CD4-positive, alpha-beta memory T cell (primary cell): ENCODE measurements at regions not wholly inside any gene's neighbourhood (a gene's known extent, or its start where the extent isn't known, plus 50 kb on each side); places are given as distances from the start of the nearest gene placed in this dataset.
"Not testable (repeated sequence)": the region's sequence is repeated elsewhere in the genome, so short reads cannot be mapped to it uniquely, and the experiment has no call there.

Experiments used
- CTCF ChIA-PET: fragments of 350-600 bp; sonication (Branson Sonifier 250); formaldehyde crosslinking; loops from one replicate; lab custom pipeline; 2021; ENCODE audit warnings: inconsistent platforms; ENCODE audit not compliant: partially characterized antibody; lab: Charles Lee
- POLR2A ChIA-PET: fragments of 350-600 bp; sonication (Branson Sonifier 250); formaldehyde crosslinking; loops from one replicate; lab custom pipeline; 2021; ENCODE audit not compliant: partially characterized antibody; lab: Charles Lee
- DNase-seq, 5 donors: peaks; one replicate each; pipeline versions ENCODE4 v3.0.0 to v3.0.0-alpha.2; 2020 to 2022; ENCODE audit warnings: mixed read lengths in 1 of 5
- H3K27ac ChIP-seq: one replicate; pipeline ENCODE4 v1.7.0; 2013; ENCODE audit warnings: low read depth, low read length
- H3K27me3 ChIP-seq: 2 replicates; pipeline ENCODE4 v1.7.0; 2013; ENCODE audit warnings: mild to moderate bottlenecking, low read length, moderate library complexity; ENCODE audit not compliant: insufficient read depth
- H3K36me3 ChIP-seq: 2 replicates; pipeline ENCODE4 v1.7.0; 2013; ENCODE audit warnings: mild to moderate bottlenecking, low read length, moderate library complexity; ENCODE audit not compliant: insufficient read depth
- H3K4me1 ChIP-seq: 2 replicates; pipeline ENCODE4 v1.7.0; 2013; ENCODE audit warnings: mild to moderate bottlenecking, low read length, moderate library complexity; ENCODE audit not compliant: insufficient read depth
- H3K4me3 ChIP-seq, 2 donors: one replicate each; pipeline ENCODE4 v1.7.0; 2013; ENCODE audit warnings: low read length in 2 of 2, mild to moderate bottlenecking in 1 of 2
- H3K9me3 ChIP-seq, 2 donors: one replicate each; pipeline ENCODE4 v1.7.0; 2013; ENCODE audit warnings: low read length in 2 of 2, control low read depth in 1 of 2; ENCODE audit not compliant: control insufficient read depth in 1 of 2
- H3K27ac Mint-ChIP-seq, 7 donors: one replicate each; pipeline ENCODE4 v1.8.0; 2020 to 2021; ENCODE audit warnings: mixed read lengths in 7 of 7, mild to moderate bottlenecking in 6 of 7, inconsistent platforms in 3 of 7, moderate library complexity in 3 of 7
- H3K27me3 Mint-ChIP-seq, 2 donors: one replicate each; pipeline ENCODE4 v1.8.0; 2020 to 2021; ENCODE audit warnings: mixed read lengths in 2 of 2
- H3K36me3 Mint-ChIP-seq, 2 donors: one replicate each; pipeline ENCODE4 v1.8.0; 2020 to 2021; ENCODE audit warnings: mixed read lengths in 2 of 2, inconsistent platforms in 1 of 2, mild to moderate bottlenecking in 1 of 2
- H3K4me1 Mint-ChIP-seq, 4 donors: one replicate each; pipeline ENCODE4 v1.8.0; 2020 to 2021; ENCODE audit warnings: mixed read lengths in 4 of 4, mild to moderate bottlenecking in 1 of 4
- H3K4me3 Mint-ChIP-seq, 8 donors: one replicate each; pipeline ENCODE4 v1.8.0; 2020 to 2021; ENCODE audit warnings: mixed read lengths in 8 of 8, mild to moderate bottlenecking in 7 of 8, moderate library complexity in 6 of 8, inconsistent platforms in 3 of 8
- H3K9me3 Mint-ChIP-seq, 8 donors: one replicate each; pipeline ENCODE4 v1.8.0; 2020 to 2021; ENCODE audit warnings: mixed read lengths in 8 of 8, mild to moderate bottlenecking in 5 of 8, inconsistent platforms in 3 of 8, moderate library complexity in 1 of 8
- intact Hi-C: fragments of 100-400 bp; cut with micrococcal nuclease; formaldehyde crosslinking; loops from one replicate; pipeline ENCODE4 v1.15.1; 2023

DNA sequence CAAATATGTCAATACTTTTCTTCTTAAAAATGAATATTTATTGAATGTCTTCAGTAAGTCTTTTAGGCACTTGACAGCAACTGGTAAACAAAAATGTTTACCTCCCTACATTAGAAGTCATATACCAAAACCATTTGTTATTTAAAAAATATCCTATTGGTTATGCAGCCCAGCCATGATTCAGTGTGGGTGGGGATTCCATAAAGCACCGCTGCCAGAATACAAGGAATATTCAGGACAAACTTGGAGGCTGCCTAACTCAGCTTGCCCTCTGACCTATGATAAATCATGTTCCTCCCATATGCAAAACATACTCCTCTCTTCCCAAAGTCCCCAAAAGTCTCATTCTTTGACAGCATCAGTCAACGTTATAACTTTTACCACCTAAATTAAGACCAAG is 486.8 kb upstream of the IRAK1BP1 start:
- H3K4me1 ChIP-seq, result no peaks in the 10 kb centered on the region
- no peaks in the 10 kb centered on the region for H3K36me3 Mint-ChIP-seq
- no peak overlapping the region for H3K27ac ChIP-seq
- no peak overlapping the region for H3K4me3 ChIP-seq
- intact Hi-C loops, result no loop called here
- H3K27me3 ChIP-seq, result no peaks in the 10 kb centered on the region
- H3K36me3 ChIP-seq, result no peaks in the 10 kb centered on the region
- H3K4me1 Mint-ChIP-seq, result no peaks in the 10 kb centered on the region
- DNase-seq, result no peak
- H3K9me3 ChIP-seq, result no peaks in the 10 kb centered on the region
- H3K27ac Mint-ChIP-seq, result no peak overlapping the region
- H3K27me3 Mint-ChIP-seq, result no peaks in the 10 kb centered on the region
- CTCF ChIA-PET, result no interaction called here
- peaks cover 4 to 18% (median 10%) of the 10 kb centered on the region in 8 donors for H3K9me3 Mint-ChIP-seq
- H3K4me3 Mint-ChIP-seq, result no peak overlapping the region
- POLR2A ChIA-PET, result no interaction called here

DNA sequence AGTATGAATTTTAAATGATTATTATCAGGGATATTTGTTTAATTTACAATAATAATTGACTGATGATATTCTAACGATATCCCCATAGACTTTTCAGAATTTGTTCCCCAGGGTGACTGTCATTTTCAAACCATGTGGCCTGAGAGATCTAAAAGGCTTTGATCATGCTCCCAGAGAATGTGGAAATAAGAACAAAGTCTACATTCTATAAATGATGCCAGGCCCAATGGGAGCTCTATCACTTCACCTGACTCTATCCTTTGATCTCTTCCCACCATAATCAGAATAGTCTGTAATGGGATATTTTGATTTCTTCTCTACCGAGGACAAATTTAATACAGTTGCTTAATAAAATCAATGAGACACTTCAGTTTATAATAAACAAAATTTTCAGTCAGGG is 483.4 kb upstream of the IRAK1BP1 start:
- ChIA-PET POLR2A (no interaction called here), CTCF (no interaction called here)
- no peaks in the 10 kb centered on the region for H3K27me3 Mint-ChIP-seq
- DNase-seq, result no peak
- no peaks in the 10 kb centered on the region for H3K36me3 Mint-ChIP-seq
- no peak overlapping the region for H3K4me3 Mint-ChIP-seq
- Histone ChIP-seq H3K36me3 (no peaks in the 10 kb centered on the region), H3K4me1 (no peaks in the 10 kb centered on the region), H3K9me3 (no peaks in the 10 kb centered on the region), H3K27me3 (no peaks in the 10 kb centered on the region), H3K4me3 (no peak overlapping the region), H3K27ac (no peak overlapping the region)
- H3K27ac Mint-ChIP-seq, result no peak overlapping the region
- intact Hi-C loops, result no loop called here
- H3K9me3 Mint-ChIP-seq, result peaks cover 2 to 40% (median 20%) of the 10 kb centered on the region in 8 donors
- no peaks in the 10 kb centered on the region for H3K4me1 Mint-ChIP-seq

DNA sequence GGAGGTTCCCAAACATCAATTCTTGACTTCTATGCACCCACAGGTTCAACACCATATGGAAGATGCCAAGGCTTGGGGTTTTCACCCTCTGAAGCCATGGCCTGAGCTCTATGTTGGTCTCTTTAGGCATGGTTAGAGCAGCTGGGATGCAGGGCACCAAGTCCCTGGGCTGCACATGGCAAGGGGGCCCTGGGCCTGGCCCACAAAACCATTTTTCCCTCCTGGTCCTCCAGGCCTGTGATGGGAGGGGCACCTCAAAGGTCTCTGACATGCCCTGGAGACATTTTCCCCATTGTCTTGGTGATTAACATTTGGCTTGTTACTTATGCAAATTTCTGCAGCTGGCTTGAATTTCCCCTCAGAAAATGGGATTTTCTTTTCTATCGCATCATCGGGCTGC is 480.5 kb upstream of the IRAK1BP1 start:
- H3K4me1 Mint-ChIP-seq, POLR2A ChIA-PET, DNase-seq: not testable (repeated sequence)

DNA sequence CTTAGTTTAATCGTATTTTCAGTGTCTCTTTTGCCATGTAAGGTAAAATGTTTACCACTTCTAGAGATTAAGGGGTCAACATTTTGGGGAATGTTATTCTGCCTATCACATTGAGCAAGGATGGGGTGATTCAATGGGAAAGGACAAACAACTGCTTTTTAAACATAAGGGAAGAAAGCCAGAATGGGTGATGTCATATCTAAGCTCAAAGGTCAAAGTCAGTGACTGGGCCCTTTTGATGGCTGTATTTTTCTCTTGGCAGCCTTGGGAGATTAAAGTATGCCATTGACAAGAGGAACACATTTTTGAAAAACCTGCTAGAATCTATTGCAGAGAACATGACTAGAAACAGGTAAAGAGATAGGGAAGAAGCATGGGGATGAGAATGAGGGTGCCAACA is 477.3 kb upstream of the IRAK1BP1 start:
- Histone ChIP-seq H3K9me3 (no peaks in the 10 kb centered on the region), H3K4me3 (no peak overlapping the region), H3K36me3 (no peaks in the 10 kb centered on the region), H3K4me1 (no peaks in the 10 kb centered on the region), H3K27me3 (no peaks in the 10 kb centered on the region), H3K27ac (no peak overlapping the region)
- H3K4me3 Mint-ChIP-seq, result no peak overlapping the region
- H3K27ac Mint-ChIP-seq, result no peak overlapping the region
- no peaks in the 10 kb centered on the region for H3K4me1 Mint-ChIP-seq
- ChIA-PET CTCF (no interaction called here), POLR2A (no interaction called here)
- no peak for DNase-seq
- H3K9me3 Mint-ChIP-seq, result peaks cover 0 to 47% (median 21%) of the 10 kb centered on the region in 8 donors
- no peaks in the 10 kb centered on the region for H3K36me3 Mint-ChIP-seq
- intact Hi-C loops, result no loop called here
- H3K27me3 Mint-ChIP-seq, result no peaks in the 10 kb centered on the region

More for the DNA sequence above, 480.5 kb upstream of the IRAK1BP1 start:
- H3K36me3 ChIP-seq, CTCF ChIA-PET, H3K27me3 Mint-ChIP-seq, H3K36me3 Mint-ChIP-seq, H3K27ac ChIP-seq, H3K27ac Mint-ChIP-seq, H3K4me1 ChIP-seq, H3K4me3 ChIP-seq, H3K27me3 ChIP-seq, H3K9me3 ChIP-seq, intact Hi-C loops: not testable (repeated sequence)
- Mint-ChIP-seq H3K4me3 (peak overlapping the region in 1 of 8 donors; percentile 14), H3K9me3 (peaks cover 0 to 54% (median 22%) of the 10 kb centered on the region in 8 donors)

DNA sequence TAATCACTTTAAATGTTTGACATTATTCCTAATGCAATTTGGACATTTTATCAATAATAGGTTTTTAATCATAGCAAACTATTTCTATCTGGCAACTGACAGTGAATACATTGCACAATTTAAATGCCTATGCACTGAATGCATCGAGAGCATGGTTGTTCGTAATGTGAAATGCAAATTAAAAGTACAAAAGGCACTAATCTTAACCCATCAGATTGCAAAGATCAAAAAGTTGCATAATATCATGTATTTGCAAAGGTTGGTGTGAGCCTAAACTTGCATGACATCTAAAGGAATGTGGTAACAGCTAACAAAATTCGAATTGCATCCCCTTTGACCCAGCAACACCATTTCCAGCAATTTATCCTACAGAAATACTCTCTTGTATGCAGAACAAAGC is 469.9 kb upstream of the IRAK1BP1 start:
- POLR2A ChIA-PET, result no interaction called here

DNA sequence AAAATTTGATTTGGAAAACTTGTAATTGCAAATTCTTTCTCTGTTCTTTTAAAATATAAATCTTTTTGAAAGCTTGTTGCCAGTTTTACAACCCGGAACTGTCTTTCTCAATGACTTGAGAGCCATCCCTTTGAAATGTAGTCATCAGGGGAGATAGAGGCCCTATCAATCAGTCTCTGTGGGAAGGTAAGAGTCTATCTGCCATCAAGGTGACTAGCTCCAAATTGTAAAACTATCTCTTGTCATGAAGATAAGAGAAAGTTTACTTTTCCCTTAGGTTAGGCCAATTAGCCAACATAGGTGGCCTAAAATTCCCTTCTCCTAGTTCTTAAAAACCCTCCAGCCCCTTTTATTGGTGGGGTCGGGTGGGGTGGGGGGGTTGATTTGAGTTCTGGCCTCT is 469.1 kb upstream of the IRAK1BP1 start:
- Mint-ChIP-seq H3K27ac (no peak overlapping the region), H3K9me3 (peaks cover 0 to 8% (median 3%) of the 10 kb centered on the region in 8 donors), H3K27me3 (no peaks in the 10 kb centered on the region), H3K4me1 (no peaks in the 10 kb centered on the region), H3K36me3 (no peaks in the 10 kb centered on the region), H3K4me3 (no peak overlapping the region)
- ChIA-PET CTCF (no interaction called here), POLR2A (no interaction called here)
- intact Hi-C loops, result no loop called here
- Histone ChIP-seq H3K36me3 (no peaks in the 10 kb centered on the region), H3K4me3 (no peak overlapping the region), H3K9me3 (no peaks in the 10 kb centered on the region), H3K27ac (no peak overlapping the region), H3K4me1 (no peaks in the 10 kb centered on the region), H3K27me3 (no peaks in the 10 kb centered on the region)
- DNase-seq, result no peak

More for the DNA sequence above, 469.9 kb upstream of the IRAK1BP1 start:
- H3K27me3 ChIP-seq, result no peaks in the 10 kb centered on the region
- no peak overlapping the region for H3K4me3 Mint-ChIP-seq
- H3K4me1 Mint-ChIP-seq, result no peaks in the 10 kb centered on the region
- H3K4me1 ChIP-seq, result no peaks in the 10 kb centered on the region
- CTCF ChIA-PET, result no interaction called here
- intact Hi-C loops, result no loop called here
- no peaks in the 10 kb centered on the region for H3K9me3 ChIP-seq
- H3K36me3 Mint-ChIP-seq, result no peaks in the 10 kb centered on the region
- peaks cover 0 to 6% (median 3%) of the 10 kb centered on the region in 8 donors for H3K9me3 Mint-ChIP-seq
- H3K36me3 ChIP-seq, result no peaks in the 10 kb centered on the region
- no peak overlapping the region for H3K4me3 ChIP-seq
- no peak overlapping the region for H3K27ac ChIP-seq
- DNase-seq, result no peak
- no peak overlapping the region for H3K27ac Mint-ChIP-seq
- H3K27me3 Mint-ChIP-seq, result no peaks in the 10 kb centered on the region

DNA sequence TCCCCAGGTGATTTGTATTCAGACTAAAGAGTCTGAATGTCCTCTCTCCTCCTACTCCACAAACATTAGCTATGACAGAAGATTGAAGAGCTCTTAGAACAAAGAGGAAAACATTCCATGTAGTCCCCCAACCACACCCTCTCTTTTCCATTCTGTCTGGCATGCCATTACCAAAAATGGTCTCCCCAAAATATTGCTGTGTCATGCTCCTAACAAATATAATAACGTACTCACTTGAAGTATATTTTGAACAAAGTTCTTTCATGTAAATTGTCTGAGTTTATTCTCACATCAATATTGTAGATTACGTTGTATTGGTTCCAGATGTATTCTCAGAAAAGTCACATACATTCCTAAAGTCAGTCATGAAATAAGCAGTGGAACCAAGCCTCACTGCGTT is 467.3 kb upstream of the IRAK1BP1 start:
- Histone ChIP-seq H3K27me3 (no peaks in the 10 kb centered on the region), H3K36me3 (no peaks in the 10 kb centered on the region), H3K4me3 (no peak overlapping the region), H3K9me3 (no peaks in the 10 kb centered on the region), H3K4me1 (no peaks in the 10 kb centered on the region), H3K27ac (no peak overlapping the region)
- H3K27ac Mint-ChIP-seq, result no peak overlapping the region
- no peaks in the 10 kb centered on the region for H3K36me3 Mint-ChIP-seq
- no peak for DNase-seq
- no peaks in the 10 kb centered on the region for H3K4me1 Mint-ChIP-seq
- H3K27me3 Mint-ChIP-seq, result no peaks in the 10 kb centered on the region
- ChIA-PET POLR2A (no interaction called here), CTCF (no interaction called here)
- peaks cover 0 to 10% (median 5%) of the 10 kb centered on the region in 8 donors for H3K9me3 Mint-ChIP-seq
- H3K4me3 Mint-ChIP-seq, result no peak overlapping the region
- intact Hi-C loops, result no loop called here

DNA sequence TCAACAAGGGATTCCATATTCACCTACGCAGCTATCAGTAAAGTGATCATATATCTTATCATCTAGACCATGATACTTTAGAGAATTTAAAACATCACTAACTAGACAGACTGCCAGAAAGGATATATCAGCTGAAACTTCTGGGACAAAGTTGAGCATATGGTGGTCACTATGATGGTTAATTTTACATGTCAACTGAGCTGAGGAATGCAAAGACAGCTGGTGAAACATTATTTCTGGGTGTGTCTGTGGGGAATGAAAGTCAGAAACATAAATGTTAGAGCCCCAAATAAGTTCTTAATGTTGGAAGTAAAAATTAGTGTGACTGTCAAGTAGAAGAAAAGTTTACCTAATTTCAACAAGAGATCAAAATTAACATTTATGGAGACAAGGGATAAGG is 440.0 kb upstream of the IRAK1BP1 start:
- CTCF ChIA-PET, result no interaction called here

More for the DNA sequence above, 440.0 kb upstream of the IRAK1BP1 start:
- H3K4me3 ChIP-seq, result no peak overlapping the region
- Mint-ChIP-seq H3K27ac (no peak overlapping the region), H3K4me3 (no peak overlapping the region), H3K27me3 (no peaks in the 10 kb centered on the region), H3K4me1 (no peaks in the 10 kb centered on the region), H3K9me3 (peaks cover 0 to 16% (median 4%) of the 10 kb centered on the region in 8 donors), H3K36me3 (no peaks in the 10 kb centered on the region)
- H3K27ac ChIP-seq, result no peak overlapping the region
- H3K9me3 ChIP-seq, result no peaks in the 10 kb centered on the region
- no peak for DNase-seq
- no peaks in the 10 kb centered on the region for H3K36me3 ChIP-seq
- H3K4me1 ChIP-seq, result no peaks in the 10 kb centered on the region
- POLR2A ChIA-PET, result no interaction called here
- H3K27me3 ChIP-seq, result no peaks in the 10 kb centered on the region
- intact Hi-C loops, result no loop called here
